Cardiac fibroblast (primary cell): ENCODE measurements at regions not wholly inside any gene's neighbourhood (a gene's known extent, or its start where the extent isn't known, plus 50 kb on each side); places are given as distances from the start of the nearest gene placed in this dataset.
"Not testable (repeated sequence)": the region's sequence is repeated elsewhere in the genome, so short reads cannot be mapped to it uniquely, and the experiment has no call there.

Experiments used
- DNase-seq, 2 donors: peaks; one replicate each; pipeline versions ENCODE4 v3.0.0 to v3.0.0-alpha.2; 2010; ENCODE audit warnings: low read depth in 2 of 2
- H3K4me3 ChIP-seq, 2 donors: replicated peaks in 1 of 2; 1 replicate in 1 of 2; 2 replicates in 1 of 2; pipeline ENCODE4 v1.5.1; 2011; ENCODE audit warnings: low read depth in 2 of 2, low read length in 2 of 2, mild to moderate bottlenecking in 2 of 2, moderate library complexity in 1 of 2
- TF ChIP-seq, protein P1 (sequence below): IDR thresholded peaks from one replicate; pipeline ENCODE4 v1.5.1; 2011; ENCODE audit warnings: low read depth, mild to moderate bottlenecking, low read length, inconsistent platforms

DNA sequence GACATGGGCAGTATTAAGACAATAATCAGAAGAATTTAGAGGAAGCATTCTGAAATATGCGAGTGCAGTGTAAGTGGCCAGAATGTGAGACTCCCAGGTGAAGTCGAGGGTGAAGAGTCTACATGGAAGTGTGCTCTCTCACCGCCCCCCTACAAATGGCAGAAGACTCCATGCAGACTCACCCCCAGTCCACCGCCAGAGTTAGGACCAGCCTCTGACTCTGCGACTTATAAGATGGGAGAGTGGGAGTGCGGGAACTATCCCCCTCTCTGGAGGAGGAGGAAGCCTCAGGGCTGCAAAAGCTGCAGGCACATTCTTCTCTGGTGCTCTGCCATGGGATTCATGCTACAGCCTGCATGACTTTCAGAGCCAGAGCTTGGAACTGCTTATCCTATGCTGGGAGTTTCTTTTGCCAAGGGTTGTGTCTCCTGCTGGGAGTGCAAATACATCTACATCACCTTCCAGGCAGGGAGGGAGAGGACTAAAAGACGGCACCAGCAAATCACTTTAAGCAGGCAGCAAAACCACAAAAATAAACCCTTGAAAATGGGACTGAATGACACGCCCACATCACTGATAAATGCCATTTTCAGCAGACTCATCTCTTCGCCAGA lies 206.7 kb upstream of the SULF2 start:
- no peak overlapping the region for H3K4me3 ChIP-seq
- TF ChIP-seq, protein P1, sequence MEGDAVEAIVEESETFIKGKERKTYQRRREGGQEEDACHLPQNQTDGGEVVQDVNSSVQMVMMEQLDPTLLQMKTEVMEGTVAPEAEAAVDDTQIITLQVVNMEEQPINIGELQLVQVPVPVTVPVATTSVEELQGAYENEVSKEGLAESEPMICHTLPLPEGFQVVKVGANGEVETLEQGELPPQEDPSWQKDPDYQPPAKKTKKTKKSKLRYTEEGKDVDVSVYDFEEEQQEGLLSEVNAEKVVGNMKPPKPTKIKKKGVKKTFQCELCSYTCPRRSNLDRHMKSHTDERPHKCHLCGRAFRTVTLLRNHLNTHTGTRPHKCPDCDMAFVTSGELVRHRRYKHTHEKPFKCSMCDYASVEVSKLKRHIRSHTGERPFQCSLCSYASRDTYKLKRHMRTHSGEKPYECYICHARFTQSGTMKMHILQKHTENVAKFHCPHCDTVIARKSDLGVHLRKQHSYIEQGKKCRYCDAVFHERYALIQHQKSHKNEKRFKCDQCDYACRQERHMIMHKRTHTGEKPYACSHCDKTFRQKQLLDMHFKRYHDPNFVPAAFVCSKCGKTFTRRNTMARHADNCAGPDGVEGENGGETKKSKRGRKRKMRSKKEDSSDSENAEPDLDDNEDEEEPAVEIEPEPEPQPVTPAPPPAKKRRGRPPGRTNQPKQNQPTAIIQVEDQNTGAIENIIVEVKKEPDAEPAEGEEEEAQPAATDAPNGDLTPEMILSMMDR: no peak
- DNase-seq: no peak

DNA sequence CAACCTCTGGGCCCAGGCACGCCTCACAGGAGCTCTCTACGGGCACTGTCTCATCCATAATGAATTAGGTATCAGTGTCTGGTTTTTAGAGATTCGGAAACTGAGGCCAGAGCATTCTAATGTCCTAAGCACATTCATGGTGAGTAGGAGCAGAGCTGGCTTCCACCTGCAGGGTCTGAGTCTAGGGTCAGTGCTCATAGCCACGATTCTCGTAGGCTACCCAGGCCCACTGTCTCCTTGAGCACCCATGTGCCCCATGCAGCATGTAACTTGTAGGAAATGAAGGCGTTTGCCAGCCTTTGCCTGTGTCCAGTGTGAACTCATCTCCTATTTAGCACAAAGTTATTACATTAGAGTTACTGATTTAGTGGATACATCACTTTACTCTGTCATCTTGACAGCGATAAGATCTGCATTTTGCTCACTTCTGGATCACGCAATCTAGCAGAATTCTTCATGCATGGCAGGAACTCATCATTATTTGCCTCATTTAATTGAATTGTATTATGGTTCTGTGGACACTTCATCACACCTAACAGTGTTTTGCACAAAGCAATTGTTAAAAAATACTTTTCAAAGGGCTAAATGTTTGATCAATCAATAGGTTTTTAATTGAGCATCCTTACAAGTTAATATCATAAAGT lies 205.3 kb upstream of the SULF2 start:
- H3K4me3 ChIP-seq: no peak overlapping the region
- DNase-seq: no peak
- TF ChIP-seq, protein P1: no peak

DNA sequence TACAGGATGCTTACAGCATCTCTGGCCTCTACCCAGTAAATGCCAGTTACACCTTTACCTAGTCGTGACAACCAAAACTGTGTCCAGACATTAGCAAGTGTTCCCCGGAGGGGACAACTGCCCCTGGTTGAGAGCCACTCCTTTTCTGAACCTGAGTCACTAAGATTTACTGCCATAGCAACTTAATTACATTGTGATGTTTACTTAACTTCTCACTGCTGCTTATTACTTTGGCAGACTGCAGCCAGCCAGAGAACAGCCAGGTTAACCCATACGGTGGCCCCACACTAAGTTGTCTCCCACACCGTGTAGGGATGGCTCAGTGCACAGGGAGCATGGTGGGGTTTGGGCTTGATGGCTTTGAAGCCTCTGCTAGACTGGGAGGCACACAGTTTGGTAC lies 204.7 kb upstream of the SULF2 start:
- no peak overlapping the region for H3K4me3 ChIP-seq
- TF ChIP-seq, protein P1: no peak
- no peak for DNase-seq

DNA sequence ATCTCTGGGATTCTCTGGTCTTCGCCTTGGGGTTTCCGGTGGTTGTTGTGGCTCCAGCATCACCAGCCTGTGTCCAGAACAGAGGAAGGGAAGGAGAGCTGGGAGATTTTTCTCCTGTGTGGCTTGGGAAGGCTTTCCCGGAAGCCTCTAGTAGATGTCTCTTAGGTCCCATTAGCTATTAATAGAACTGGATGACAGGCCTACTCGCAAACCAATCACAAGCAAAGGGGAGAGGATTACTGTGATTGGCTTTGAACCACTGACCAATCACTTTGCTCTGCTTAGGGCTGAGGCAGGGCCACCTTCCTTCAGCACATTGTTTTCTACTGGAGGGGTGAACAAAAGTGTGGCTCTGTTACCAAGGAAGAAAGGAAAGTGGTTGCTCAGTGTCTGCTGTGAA lies 203.4 kb upstream of the SULF2 start:
- no peak for DNase-seq
- TF ChIP-seq, protein P1: no peak
- no peak overlapping the region for H3K4me3 ChIP-seq

GRCh38 chr20:47985092-47985850 lies 200.0 kb upstream of the SULF2 start:
- TF ChIP-seq, protein P1: no peak
- DNase-seq: peak in 1 of 2 donors; percentile 62
- H3K4me3 ChIP-seq: no peak overlapping the region

DNA sequence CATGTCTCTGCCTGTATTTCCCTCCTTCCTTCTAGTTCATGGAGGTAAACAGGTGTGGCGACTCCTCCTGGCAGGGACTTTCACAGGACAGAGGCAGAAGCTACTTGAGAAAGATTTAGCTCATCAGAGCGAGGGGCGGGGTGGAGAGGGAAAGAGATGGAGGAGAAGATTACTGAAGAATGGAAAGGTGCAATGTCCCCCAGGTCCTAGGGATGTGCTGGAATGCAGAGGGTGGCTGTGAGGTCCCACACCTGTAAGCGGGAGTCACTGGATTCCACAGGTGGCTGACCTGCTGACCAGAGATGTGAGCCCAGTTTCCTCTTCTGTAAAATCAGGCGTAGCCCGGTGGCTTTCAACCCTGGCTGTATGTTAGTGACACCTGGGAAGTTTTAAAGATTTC lies 199.2 kb upstream of the SULF2 start:
- DNase-seq: no peak
- TF ChIP-seq, protein P1: no peak
- no peak overlapping the region for H3K4me3 ChIP-seq

DNA sequence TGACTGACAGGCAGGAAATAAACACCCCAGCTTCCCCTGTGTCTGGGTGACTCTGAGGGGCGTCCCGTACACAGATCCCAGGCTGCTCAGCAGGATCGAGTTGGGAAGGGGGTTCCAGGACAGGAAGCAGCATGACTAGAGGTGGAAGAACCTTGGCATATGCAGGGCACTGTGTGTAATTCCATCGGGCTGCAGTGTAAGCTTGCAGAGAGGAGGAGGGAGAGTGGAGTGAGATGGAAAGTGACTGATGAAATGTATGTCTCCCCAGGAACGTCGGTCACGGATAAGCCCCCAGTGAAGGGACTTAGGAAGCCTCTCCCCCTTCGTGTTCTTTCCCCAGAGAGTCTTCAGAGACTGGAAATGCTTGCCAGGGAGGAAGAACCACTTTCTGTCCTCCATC lies 198.4 kb upstream of the SULF2 start:
- not testable (repeated sequence) for DNase-seq, H3K4me3 ChIP-seq
